ENCODE measurements at regions not wholly inside any gene's neighbourhood (a gene's known extent, or its start where the extent isn't known, plus 50 kb on each side); places are given as distances from the start of the nearest gene placed in this dataset.
A peak's percentile ranks its signal among the peaks of the same experiment; 100 is the strongest.

DNA sequence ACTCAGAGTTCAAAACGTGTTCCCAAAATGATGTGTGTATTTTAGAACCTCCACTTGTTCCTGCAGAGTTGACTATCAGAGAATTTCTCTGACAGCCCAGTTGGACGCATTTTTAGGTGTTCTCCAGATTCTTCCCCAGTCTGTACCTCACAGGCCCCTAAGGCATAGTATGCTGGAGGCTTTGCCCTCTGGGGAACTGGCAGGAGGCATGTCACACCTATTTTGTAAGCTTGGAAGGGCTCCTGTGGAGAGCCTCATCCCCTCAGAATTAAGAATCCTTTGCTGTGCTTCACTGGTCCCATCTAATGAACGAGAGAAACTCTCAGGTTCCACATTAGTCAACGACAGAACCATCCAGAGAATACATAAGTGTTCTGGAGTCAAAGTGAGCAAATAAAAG, 144.1 kb upstream of the SLC30A5 start:
- peak overlapping the region in 1 of 7 donors; percentile 57 for H3K27ac Mint-ChIP-seq
- no peak for DNase-seq
- TF ChIP-seq, protein P1, sequence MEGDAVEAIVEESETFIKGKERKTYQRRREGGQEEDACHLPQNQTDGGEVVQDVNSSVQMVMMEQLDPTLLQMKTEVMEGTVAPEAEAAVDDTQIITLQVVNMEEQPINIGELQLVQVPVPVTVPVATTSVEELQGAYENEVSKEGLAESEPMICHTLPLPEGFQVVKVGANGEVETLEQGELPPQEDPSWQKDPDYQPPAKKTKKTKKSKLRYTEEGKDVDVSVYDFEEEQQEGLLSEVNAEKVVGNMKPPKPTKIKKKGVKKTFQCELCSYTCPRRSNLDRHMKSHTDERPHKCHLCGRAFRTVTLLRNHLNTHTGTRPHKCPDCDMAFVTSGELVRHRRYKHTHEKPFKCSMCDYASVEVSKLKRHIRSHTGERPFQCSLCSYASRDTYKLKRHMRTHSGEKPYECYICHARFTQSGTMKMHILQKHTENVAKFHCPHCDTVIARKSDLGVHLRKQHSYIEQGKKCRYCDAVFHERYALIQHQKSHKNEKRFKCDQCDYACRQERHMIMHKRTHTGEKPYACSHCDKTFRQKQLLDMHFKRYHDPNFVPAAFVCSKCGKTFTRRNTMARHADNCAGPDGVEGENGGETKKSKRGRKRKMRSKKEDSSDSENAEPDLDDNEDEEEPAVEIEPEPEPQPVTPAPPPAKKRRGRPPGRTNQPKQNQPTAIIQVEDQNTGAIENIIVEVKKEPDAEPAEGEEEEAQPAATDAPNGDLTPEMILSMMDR (IDR thresholded peaks at IDR 0.05): no peak
- WGBS (ENCODE audit: insufficient coverage): 83% methylated on average over 1 of the region's 4 CpGs
- H2AFZ ChIP-seq (ENCODE audit: insufficient read depth, low read depth, low read length, poor library complexity, severe bottlenecking): no peak overlapping the region
- H3K27me3 ChIP-seq (ENCODE audit: control insufficient read depth in 2 of 2, insufficient read depth in 2 of 2, low read length in 2 of 2): no peaks in the 10 kb centered on the region
- H3K36me3 ChIP-seq (replicated peaks in 1 of 2; ENCODE audit: control insufficient read depth in 1 of 2, insufficient read depth in 2 of 2, low read length in 2 of 2): no peaks in the 10 kb centered on the region
- no peaks in the 10 kb centered on the region for H3K4me1 Mint-ChIP-seq
- H3K27ac ChIP-seq (ENCODE audit: low read depth in 1 of 2, low read length in 2 of 2): no peak overlapping the region
- no peaks in the 10 kb centered on the region for H3K79me2 ChIP-seq (ENCODE audit: insufficient read depth, low read length)
- no peak overlapping the region for H3K4me3 ChIP-seq (replicated peaks in 1 of 3; ENCODE audit: low read depth in 2 of 3, low read length in 3 of 3)
- no peak overlapping the region for H3K4me3 Mint-ChIP-seq
- no peaks in the 10 kb centered on the region for H4K20me1 ChIP-seq (ENCODE audit: insufficient read depth, low read length)
- peaks cover 5 to 8% (median 5%) of the 10 kb centered on the region in 3 donors for H3K27me3 Mint-ChIP-seq (ENCODE audit: low read depth in 3 of 3)
- H3K36me3 Mint-ChIP-seq: no peaks in the 10 kb centered on the region
- intact Hi-C loops (cut with micrococcal nuclease): no loop called here
- H3K9me3 Mint-ChIP-seq: peaks cover 0 to 6% (median 0%) of the 10 kb centered on the region in 7 donors
- H3K9ac ChIP-seq (ENCODE audit: insufficient read depth, low read length, poor library complexity, severe bottlenecking): no peak overlapping the region
- H3K4me1 ChIP-seq (ENCODE audit: control insufficient read depth in 1 of 2, insufficient read depth in 2 of 2, low read length in 2 of 2): no peaks in the 10 kb centered on the region
- no peak overlapping the region for H3K4me2 ChIP-seq (replicated peaks; ENCODE audit: extremely low read depth, low read length, poor library complexity, severe bottlenecking)
- H3K9me3 ChIP-seq (replicated peaks in 1 of 2; ENCODE audit: control insufficient read depth in 1 of 2, insufficient read depth in 1 of 2, low read length in 2 of 2): no peaks in the 10 kb centered on the region

DNA sequence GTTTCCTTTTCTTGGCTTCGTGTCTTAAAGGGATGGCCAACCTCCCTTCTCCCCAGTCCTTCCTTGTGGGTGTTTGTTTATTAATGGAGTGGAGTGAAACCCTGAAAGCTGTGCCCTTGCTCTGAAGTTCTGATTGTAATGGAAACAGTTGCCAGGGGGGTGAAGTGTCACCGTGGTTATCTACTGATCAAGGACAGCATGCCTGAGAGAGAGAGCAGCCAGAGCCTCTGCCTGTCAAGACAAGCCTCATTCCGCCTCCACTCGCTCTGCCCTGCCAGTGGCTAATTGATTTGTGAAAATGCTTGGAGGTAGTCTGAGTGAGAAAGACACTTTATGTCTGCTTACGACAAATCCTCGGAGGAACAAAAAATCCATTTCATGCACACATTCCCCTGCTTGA, 143.7 kb upstream of the SLC30A5 start:
- WGBS (ENCODE audit: insufficient coverage): 67% methylated on average over 3 of the region's 6 CpGs
- H3K27me3 Mint-ChIP-seq (ENCODE audit: low read depth in 3 of 3): peaks cover 5 to 8% (median 6%) of the 10 kb centered on the region in 3 donors
- H3K9ac ChIP-seq (ENCODE audit: insufficient read depth, low read length, poor library complexity, severe bottlenecking): no peak overlapping the region
- H3K9me3 Mint-ChIP-seq: peaks cover 0 to 6% (median 0%) of the 10 kb centered on the region in 7 donors
- no peaks in the 10 kb centered on the region for H3K36me3 ChIP-seq (replicated peaks in 1 of 2; ENCODE audit: control insufficient read depth in 1 of 2, insufficient read depth in 2 of 2, low read length in 2 of 2)
- no peaks in the 10 kb centered on the region for H3K4me1 ChIP-seq (ENCODE audit: control insufficient read depth in 1 of 2, insufficient read depth in 2 of 2, low read length in 2 of 2)
- no peaks in the 10 kb centered on the region for H3K36me3 Mint-ChIP-seq
- no peaks in the 10 kb centered on the region for H3K9me3 ChIP-seq (replicated peaks in 1 of 2; ENCODE audit: control insufficient read depth in 1 of 2, insufficient read depth in 1 of 2, low read length in 2 of 2)
- H2AFZ ChIP-seq (ENCODE audit: insufficient read depth, low read depth, low read length, poor library complexity, severe bottlenecking): no peak overlapping the region
- no peaks in the 10 kb centered on the region for H3K79me2 ChIP-seq (ENCODE audit: insufficient read depth, low read length)
- TF ChIP-seq, protein P1 (IDR thresholded peaks at IDR 0.05): no peak
- intact Hi-C loops (cut with micrococcal nuclease): no loop called here
- H3K27ac Mint-ChIP-seq: no peak overlapping the region
- DNase-seq: no peak
- H3K4me3 ChIP-seq (replicated peaks in 1 of 3; ENCODE audit: low read depth in 2 of 3, low read length in 3 of 3): no peak overlapping the region
- H3K27me3 ChIP-seq (ENCODE audit: control insufficient read depth in 2 of 2, insufficient read depth in 2 of 2, low read length in 2 of 2): no peaks in the 10 kb centered on the region
- no peaks in the 10 kb centered on the region for H3K4me1 Mint-ChIP-seq
- H3K27ac ChIP-seq (ENCODE audit: low read depth in 1 of 2, low read length in 2 of 2): no peak overlapping the region
- H3K4me3 Mint-ChIP-seq: no peak overlapping the region
- H3K4me2 ChIP-seq (replicated peaks; ENCODE audit: extremely low read depth, low read length, poor library complexity, severe bottlenecking): no peak overlapping the region
- H4K20me1 ChIP-seq (ENCODE audit: insufficient read depth, low read length): no peaks in the 10 kb centered on the region

All from CD14-positive monocyte (primary cell).